Activated T-cell treated with anti-CD3 and anti-CD28 coated beads for 24 hours (primary cell): ENCODE measurements at regions not wholly inside any gene's neighbourhood (a gene's known extent, or its start where the extent isn't known, plus 50 kb on each side); places are given as distances from the start of the nearest gene placed in this dataset.
"Not testable (repeated sequence)": the region's sequence is repeated elsewhere in the genome, so short reads cannot be mapped to it uniquely, and the experiment has no call there.

ENCODE experiments used
- DNase-seq: peaks from one replicate; pipeline ENCODE4 v3.0.0-alpha.2; 2020; ENCODE audit warnings: low read depth

- not testable (repeated sequence) for DNase-seq
Measured at GRCh38 chr16:16563962-16564361, 185.0 kb downstream of the NPIPA7 start.

- not testable (repeated sequence) for DNase-seq
Measured at GRCh38 chr16:16565326-16565725, 186.4 kb downstream of the NPIPA7 start.

- DNase-seq = not testable (repeated sequence)
Measured at GRCh38 chr16:16570055-16570454, 191.1 kb downstream of the NPIPA7 start.

GRCh38 chr16:16570874-16571273, 191.9 kb downstream of the NPIPA7 start:
- DNase-seq = not testable (repeated sequence)

- DNase-seq = not testable (repeated sequence)
Measured at GRCh38 chr16:16572130-16572774, 193.3 kb downstream of the NPIPA7 start.

GRCh38 chr16:16577062-16577461, 198.1 kb downstream of the NPIPA7 start:
- DNase-seq = not testable (repeated sequence)

- no peak for DNase-seq
Measured at GRCh38 chr16:16578701-16579100, 199.8 kb downstream of the NPIPA7 start.

- DNase-seq = not testable (repeated sequence)
Measured at GRCh38 chr16:16582916-16583315, 204.0 kb downstream of the NPIPA7 start.

- not testable (repeated sequence) for DNase-seq
Measured at GRCh38 chr16:16586073-16586651, 207.2 kb downstream of the NPIPA7 start.

GRCh38 chr16:16586969-16587368, 208.0 kb downstream of the NPIPA7 start:
- not testable (repeated sequence) for DNase-seq

- DNase-seq = not testable (repeated sequence)
Measured at GRCh38 chr16:16588436-16588835, 209.5 kb downstream of the NPIPA7 start.

- not testable (repeated sequence) for DNase-seq
Measured at GRCh38 chr16:16590654-16591318, 211.8 kb downstream of the NPIPA7 start.

GRCh38 chr16:16593156-16593863, 214.4 kb downstream of the NPIPA7 start:
- DNase-seq = peak; percentile 53

GRCh38 chr16:16595029-16595718, 216.2 kb downstream of the NPIPA7 start:
- not testable (repeated sequence) for DNase-seq

GRCh38 chr16:16601239-16601638, 222.3 kb downstream of the NPIPA7 start:
- not testable (repeated sequence) for DNase-seq

GRCh38 chr16:16607401-16608082, 228.6 kb downstream of the NPIPA7 start:
- not testable (repeated sequence) for DNase-seq

GRCh38 chr16:16609627-16610026, 230.7 kb downstream of the NPIPA7 start:
- DNase-seq = not testable (repeated sequence)

GRCh38 chr16:16610389-16610967, 231.5 kb downstream of the NPIPA7 start:
- not testable (repeated sequence) for DNase-seq

GRCh38 chr16:16613212-16613611, 234.3 kb downstream of the NPIPA7 start:
- not testable (repeated sequence) for DNase-seq

- not testable (repeated sequence) for DNase-seq
Measured at GRCh38 chr16:16614484-16614883, 235.5 kb downstream of the NPIPA7 start.

GRCh38 chr16:16618963-16619465, 240.1 kb downstream of the NPIPA7 start:
- not testable (repeated sequence) for DNase-seq
